ENCODE measurements at regions not wholly inside any gene's neighbourhood (a gene's known extent, or its start where the extent isn't known, plus 50 kb on each side); places are given as distances from the start of the nearest gene placed in this dataset.

- TF ChIP-seq, protein P1, sequence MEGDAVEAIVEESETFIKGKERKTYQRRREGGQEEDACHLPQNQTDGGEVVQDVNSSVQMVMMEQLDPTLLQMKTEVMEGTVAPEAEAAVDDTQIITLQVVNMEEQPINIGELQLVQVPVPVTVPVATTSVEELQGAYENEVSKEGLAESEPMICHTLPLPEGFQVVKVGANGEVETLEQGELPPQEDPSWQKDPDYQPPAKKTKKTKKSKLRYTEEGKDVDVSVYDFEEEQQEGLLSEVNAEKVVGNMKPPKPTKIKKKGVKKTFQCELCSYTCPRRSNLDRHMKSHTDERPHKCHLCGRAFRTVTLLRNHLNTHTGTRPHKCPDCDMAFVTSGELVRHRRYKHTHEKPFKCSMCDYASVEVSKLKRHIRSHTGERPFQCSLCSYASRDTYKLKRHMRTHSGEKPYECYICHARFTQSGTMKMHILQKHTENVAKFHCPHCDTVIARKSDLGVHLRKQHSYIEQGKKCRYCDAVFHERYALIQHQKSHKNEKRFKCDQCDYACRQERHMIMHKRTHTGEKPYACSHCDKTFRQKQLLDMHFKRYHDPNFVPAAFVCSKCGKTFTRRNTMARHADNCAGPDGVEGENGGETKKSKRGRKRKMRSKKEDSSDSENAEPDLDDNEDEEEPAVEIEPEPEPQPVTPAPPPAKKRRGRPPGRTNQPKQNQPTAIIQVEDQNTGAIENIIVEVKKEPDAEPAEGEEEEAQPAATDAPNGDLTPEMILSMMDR (IDR thresholded peaks at IDR 0.05): no peak
- TF ChIP-seq POLR2A (IDR thresholded peaks at IDR 0.05): no peak
Measured at GRCh38 chr3:177340243-177340830, 143.1 kb upstream of the TBL1XR1 start.

All from testis (tissue), 2 donors.